GM12873 (cell line): ENCODE measurements at regions not wholly inside any gene's neighbourhood (a gene's known extent, or its start where the extent isn't known, plus 50 kb on each side); places are given as distances from the start of the nearest gene placed in this dataset.

ENCODE experiments used
- CTCF ChIP-seq: IDR thresholded peaks from 2 replicates; pipeline ENCODE4 v1.5.1; 2012; ENCODE audit warnings: low read depth, mild to moderate bottlenecking, moderate library complexity, low read length, control low read depth; ENCODE audit not compliant: insufficient read depth; ENCODE audit errors: missing control alignments

- no peak for TF ChIP-seq CTCF
Observed at GRCh38 chr2:172284209-172284608, 143.2 kb upstream of the ITGA6 start.

- TF ChIP-seq CTCF: no peak
Observed at GRCh38 chr2:172285010-172285621, 142.3 kb upstream of the ITGA6 start.

DNA sequence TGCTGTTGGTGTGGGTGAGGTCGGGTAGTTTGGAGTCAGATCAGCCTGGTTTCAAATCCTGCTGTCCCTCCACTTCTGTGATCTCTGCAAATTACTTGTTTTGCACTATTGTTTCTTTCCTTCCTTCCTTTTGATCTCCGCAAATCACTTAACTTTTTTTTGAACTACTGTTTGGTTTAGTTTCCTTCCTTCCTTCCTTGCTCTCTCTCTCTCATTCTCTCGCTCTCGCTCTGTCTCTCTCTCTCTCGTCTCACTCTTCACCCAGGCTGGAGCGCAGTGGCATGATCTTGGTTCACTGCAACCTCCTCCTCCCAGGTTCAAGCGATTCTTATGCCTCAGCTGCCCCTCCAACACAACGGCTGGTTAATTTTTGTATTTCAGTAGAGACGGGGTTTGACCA is 141.6 kb upstream of the ITGA6 start:
- no peak for TF ChIP-seq CTCF

GRCh38 chr2:172287190-172287589 is 140.2 kb upstream of the ITGA6 start:
- no peak for TF ChIP-seq CTCF

GRCh38 chr2:172287605-172288315 is 139.6 kb upstream of the ITGA6 start:
- TF ChIP-seq CTCF: no peak

DNA sequence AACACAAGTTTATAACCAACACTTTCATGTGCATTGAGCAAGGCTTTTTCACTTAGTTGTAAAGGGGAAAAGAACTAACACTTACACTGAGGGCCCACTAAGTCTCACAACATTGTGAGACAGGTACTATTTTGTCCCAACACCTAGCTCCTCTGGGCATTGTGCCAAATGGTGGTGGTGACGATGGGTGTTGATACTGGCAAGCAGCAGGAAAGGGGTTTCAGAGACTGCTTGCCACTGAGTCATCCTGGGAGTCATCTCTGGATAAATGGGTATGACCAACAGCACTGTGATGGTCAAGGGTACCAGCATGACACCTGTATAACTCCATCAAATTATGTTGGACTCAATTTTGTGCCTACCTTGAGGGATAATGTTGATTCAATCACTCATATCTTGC is 138.8 kb upstream of the ITGA6 start:
- TF ChIP-seq CTCF: no peak

DNA sequence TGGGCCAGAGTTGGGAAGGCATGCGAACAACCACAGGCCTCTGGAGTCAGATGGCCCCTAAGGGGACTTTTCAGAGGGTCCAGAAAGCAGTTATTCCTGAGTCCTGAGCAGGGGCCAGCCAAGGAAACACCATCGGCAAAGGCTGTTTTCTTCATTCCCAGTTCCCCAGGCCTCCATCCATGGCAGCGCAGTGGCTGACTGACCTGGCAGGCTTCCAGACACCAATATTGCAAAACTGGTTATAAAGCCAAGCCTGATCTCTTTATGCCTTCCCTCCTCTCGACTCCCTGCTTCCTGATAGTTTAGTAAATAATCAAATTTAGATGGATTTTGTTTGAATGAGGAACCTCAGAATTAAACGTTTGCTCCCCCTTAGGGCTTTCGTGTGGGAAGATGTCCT is 133.4 kb upstream of the ITGA6 start:
- TF ChIP-seq CTCF: no peak
